ENCODE measurements at regions not wholly inside any gene's neighbourhood (a gene's known extent, or its start where the extent isn't known, plus 50 kb on each side); places are given as distances from the start of the nearest gene placed in this dataset.

DNA sequence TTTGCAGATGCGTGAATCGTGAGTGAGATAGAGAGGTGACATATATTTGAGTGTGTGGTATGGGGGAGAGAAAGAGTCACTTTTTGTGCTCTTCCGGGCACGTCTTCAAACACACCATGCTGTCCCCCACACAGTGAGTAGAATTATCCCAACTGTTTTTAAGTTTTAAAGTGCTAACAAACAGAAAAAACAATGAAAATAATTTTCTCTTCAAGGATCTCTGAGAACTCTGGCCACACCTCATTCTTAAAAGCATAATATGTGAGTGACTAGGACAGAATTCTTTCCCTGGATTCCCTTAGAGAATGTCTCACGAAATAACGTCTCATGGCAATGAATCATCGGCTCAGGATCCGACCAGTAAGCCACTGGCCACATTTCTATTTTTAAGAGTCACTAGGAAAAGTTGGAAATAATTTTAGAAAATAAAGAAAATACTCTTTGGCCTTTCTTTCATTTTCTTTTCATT is 235.7 kb upstream of the ZNF217 start:
- TF ChIP-seq, protein P1, sequence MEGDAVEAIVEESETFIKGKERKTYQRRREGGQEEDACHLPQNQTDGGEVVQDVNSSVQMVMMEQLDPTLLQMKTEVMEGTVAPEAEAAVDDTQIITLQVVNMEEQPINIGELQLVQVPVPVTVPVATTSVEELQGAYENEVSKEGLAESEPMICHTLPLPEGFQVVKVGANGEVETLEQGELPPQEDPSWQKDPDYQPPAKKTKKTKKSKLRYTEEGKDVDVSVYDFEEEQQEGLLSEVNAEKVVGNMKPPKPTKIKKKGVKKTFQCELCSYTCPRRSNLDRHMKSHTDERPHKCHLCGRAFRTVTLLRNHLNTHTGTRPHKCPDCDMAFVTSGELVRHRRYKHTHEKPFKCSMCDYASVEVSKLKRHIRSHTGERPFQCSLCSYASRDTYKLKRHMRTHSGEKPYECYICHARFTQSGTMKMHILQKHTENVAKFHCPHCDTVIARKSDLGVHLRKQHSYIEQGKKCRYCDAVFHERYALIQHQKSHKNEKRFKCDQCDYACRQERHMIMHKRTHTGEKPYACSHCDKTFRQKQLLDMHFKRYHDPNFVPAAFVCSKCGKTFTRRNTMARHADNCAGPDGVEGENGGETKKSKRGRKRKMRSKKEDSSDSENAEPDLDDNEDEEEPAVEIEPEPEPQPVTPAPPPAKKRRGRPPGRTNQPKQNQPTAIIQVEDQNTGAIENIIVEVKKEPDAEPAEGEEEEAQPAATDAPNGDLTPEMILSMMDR (IDR thresholded peaks at IDR 0.05; ENCODE audit: borderline replicate concordance, control extremely low read depth, extremely low read depth, insufficient read depth, missing control alignments) = no peak
- in situ Hi-C loops (cut with MboI; ENCODE audit: low sequenced_read_pairs, unreplicated experiment) = no loop called here
- no peak for DNase-seq (ENCODE audit: low spot score)

DNA sequence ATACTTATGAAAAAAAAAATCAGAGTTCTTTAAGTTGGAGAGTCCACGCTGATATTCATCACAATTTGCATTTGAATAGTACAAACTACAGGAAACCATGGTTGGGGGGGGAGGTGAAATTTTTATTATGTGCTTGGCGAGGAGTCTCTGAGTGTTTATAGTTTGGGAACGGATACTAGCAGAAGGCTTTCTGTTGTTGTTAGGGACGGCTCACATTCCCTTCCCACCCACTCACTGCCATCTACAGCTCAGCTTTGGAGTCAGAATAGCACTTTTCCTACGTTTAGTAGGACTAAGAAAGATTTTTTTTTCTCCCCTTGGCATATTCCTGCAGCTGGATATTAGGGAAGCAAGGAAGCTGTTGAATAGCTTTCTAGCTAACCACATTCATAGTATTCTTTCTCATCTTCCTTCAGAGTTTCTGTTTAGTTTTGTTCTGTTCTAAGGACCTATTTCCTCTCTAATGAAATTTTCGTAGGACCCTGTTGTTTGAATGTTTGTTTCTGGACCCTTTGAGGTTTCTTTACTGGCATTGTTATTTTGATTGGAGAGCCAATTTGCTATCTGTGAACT is 235.1 kb upstream of the ZNF217 start:
- no peak for DNase-seq (ENCODE audit: low spot score)
- TF ChIP-seq, protein P1 (IDR thresholded peaks at IDR 0.05; ENCODE audit: borderline replicate concordance, control extremely low read depth, extremely low read depth, insufficient read depth, missing control alignments) = no peak
- in situ Hi-C loops (cut with MboI; ENCODE audit: low sequenced_read_pairs, unreplicated experiment) = no loop called here

DNA sequence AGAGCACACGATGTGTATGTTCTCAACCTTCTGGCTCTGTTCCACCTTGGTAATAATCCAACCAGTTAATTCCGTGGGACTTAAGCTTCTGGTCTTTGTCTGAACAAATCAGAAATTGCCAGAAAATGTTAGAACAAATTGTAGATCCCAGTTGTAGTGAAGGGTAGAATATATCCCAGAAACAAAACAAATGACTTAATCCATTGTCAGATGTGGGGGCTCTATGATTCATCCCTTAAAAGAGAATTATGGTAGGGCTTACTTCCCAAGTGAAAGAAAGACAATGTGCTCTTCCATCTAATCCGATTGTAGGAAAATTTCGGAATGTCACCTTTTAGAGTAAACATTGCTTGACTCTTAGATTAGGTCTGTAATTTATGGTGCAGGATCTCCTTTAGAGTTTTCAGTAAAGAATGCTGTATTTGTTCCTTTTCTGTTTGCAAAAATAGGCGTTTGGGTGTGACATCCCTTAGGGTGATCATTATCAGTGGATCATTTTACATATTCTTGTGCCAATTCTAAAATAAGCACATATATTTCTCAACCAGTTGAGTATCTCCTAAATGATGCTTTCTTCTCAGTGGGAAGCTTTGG is 234.5 kb upstream of the ZNF217 start:
- in situ Hi-C loops (cut with MboI; ENCODE audit: low sequenced_read_pairs, unreplicated experiment) = no loop called here
- DNase-seq (ENCODE audit: low spot score) = no peak
- TF ChIP-seq, protein P1 (IDR thresholded peaks at IDR 0.05; ENCODE audit: borderline replicate concordance, control extremely low read depth, extremely low read depth, insufficient read depth, missing control alignments) = no peak

DNA sequence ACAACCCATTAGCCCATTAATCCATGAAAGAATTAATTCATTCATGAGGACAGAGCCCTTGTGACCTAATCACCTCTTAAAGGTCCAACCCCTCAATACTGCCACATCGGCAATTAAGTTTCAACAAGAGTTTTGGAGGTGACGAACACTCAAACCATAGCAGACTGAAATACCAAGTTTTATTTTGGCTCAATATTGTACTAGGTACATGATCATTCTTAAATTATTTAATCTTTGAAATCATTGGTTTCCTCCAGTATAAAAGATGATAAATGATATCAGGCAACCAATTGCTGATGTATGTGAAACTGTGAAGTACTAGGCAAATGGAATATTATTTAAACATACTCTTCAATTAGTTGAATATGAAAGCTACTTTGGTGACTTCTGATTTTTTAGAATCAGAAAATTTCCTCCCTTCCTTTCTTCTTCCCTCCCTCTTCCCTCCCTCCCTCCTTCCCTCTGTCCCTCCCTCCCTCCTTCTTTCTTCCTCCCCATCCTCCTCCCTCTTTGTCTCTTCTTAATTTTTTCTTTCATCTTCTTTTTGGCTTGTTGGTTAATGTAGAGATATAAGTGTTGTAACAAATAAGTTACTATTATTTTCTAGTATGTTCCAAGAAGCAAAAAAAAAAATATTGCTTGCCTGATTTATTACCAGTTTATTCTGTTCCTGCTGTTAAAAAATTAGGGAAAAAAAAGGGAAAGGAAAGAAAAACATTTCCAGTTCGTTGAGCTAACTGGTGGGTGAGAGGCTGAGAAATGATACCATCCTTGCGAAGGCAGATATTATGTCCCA is 233.9 kb upstream of the ZNF217 start:
- DNase-seq (ENCODE audit: low spot score) = no peak
- TF ChIP-seq, protein P1 (IDR thresholded peaks at IDR 0.05; ENCODE audit: borderline replicate concordance, control extremely low read depth, extremely low read depth, insufficient read depth, missing control alignments) = no peak
- in situ Hi-C loops (cut with MboI; ENCODE audit: low sequenced_read_pairs, unreplicated experiment) = no loop called here

DNA sequence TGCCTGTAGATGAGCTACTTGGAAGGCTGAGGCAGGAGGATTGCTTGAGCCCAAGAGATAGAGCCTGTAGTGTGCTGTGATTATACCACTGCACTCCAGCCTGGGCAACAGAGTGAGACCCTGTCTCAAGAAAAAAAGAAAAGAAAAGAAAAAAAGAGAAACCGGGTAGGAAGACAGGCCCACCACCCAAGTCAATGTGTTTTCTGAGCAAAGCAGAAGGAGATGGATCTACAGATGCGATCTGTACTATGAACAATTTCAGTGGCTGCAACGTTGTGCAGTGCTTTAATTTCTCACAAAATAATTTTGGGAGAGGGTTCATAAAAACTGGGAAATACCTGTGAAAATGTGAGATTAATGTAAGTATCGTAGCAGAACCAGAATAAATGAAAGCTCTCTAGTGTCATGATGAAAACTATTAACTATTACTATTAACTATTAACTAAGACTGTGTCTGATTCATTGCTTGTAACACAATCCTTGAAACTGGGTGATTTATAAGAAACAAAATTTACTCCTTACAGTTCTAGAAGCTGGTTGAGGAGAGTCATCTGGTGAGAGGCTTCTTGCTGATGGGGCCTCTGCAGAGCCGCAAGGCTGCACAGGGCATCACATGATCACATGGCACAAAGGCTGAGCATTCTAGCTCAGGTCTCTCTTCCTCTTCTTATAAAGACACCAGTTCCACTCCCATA is 233.1 kb upstream of the ZNF217 start:
- in situ Hi-C loops (cut with MboI; ENCODE audit: low sequenced_read_pairs, unreplicated experiment) = no loop called here
- DNase-seq (ENCODE audit: low spot score) = no peak
- TF ChIP-seq, protein P1 (IDR thresholded peaks at IDR 0.05; ENCODE audit: borderline replicate concordance, control extremely low read depth, extremely low read depth, insufficient read depth, missing control alignments) = no peak

DNA sequence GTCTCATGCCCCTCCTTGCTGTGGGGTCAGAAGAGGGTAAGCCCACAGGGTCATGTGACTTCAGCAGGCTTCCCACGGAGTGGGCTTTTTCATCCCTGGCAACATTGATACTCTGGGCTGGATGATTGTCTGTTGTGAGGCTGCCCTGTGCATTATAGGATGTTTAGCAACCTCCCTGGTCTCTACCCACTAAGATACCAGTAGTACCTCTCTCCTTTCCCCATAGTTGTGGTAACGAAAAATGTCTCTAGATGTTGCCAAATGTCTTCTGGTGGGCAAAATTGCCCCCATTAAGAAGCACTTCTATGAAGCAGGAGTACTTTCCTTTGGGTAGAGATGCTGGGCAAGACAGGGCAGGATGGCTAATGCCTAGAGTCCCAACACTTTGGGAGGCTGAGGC is 232.5 kb upstream of the ZNF217 start:
- TF ChIP-seq, protein P1 (IDR thresholded peaks at IDR 0.05; ENCODE audit: borderline replicate concordance, control extremely low read depth, extremely low read depth, insufficient read depth, missing control alignments) = no peak
- in situ Hi-C loops (cut with MboI; ENCODE audit: low sequenced_read_pairs, unreplicated experiment) = no loop called here
- DNase-seq (ENCODE audit: low spot score) = no peak
